Neural progenitor cell (in vitro differentiated cells): ENCODE measurements at regions not wholly inside any gene's neighbourhood (a gene's known extent, or its start where the extent isn't known, plus 50 kb on each side); places are given as distances from the start of the nearest gene placed in this dataset.

Experiments
- DNase-seq: peaks from one replicate; pipeline ENCODE4 v3.0.0-alpha.2; 2016; ENCODE audit warnings: low spot score
- H2AFZ ChIP-seq: fragments of 200-600 bp; sonication (generic); replicated peaks from 2 replicates; pipeline ENCODE4 v1.6.1; 2016; ENCODE audit warnings: antibody characterized with exemption
- H3F3A ChIP-seq: fragments of 200-600 bp; sonication (generic); 2 replicates; pipeline ENCODE4 v1.6.1; 2016; ENCODE audit warnings: antibody characterized with exemption, low read depth
- H3K27ac ChIP-seq: fragments of 200-600 bp; sonication (generic); 2 replicates; pipeline ENCODE4 v1.5.1; 2016; ENCODE audit warnings: mild to moderate bottlenecking
- H3K27me3 ChIP-seq: fragments of 200-600 bp; sonication (generic); 2 replicates; pipeline ENCODE4 v1.6.1; 2016; ENCODE audit warnings: mild to moderate bottlenecking, moderate library complexity
- H3K36me3 ChIP-seq: fragments of 200-600 bp; sonication (generic); 2 replicates; pipeline ENCODE4 v1.5.1; 2016
- H3K4me1 ChIP-seq: fragments of 200-600 bp; sonication (generic); 2 replicates; pipeline ENCODE4 v1.6.1; 2016; ENCODE audit warnings: mixed run types
- H3K4me2 ChIP-seq: fragments of 200-600 bp; sonication (generic); 2 replicates; pipeline ENCODE4 v1.6.1; 2016
- H3K4me3 ChIP-seq: fragments of 200-600 bp; sonication (generic); 2 replicates; pipeline ENCODE4 v1.5.1; 2016
- H3K79me2 ChIP-seq: fragments of 200-600 bp; sonication (generic); 2 replicates; pipeline ENCODE4 v1.6.1; 2016; ENCODE audit warnings: low read depth
- H3K9ac ChIP-seq: fragments of 200-600 bp; sonication (generic); 2 replicates; pipeline ENCODE4 v1.6.1; 2016
- H3K9me3 ChIP-seq: fragments of 200-600 bp; sonication (generic); 2 replicates; pipeline ENCODE4 v1.5.1; 2016; ENCODE audit warnings: low read depth
- H4K20me1 ChIP-seq: fragments of 200-600 bp; sonication (generic); 2 replicates; pipeline ENCODE4 v1.6.1; 2016; ENCODE audit warnings: low read depth
- H3K27ac Mint-ChIP-seq: 3 replicates; pipeline ENCODE4 v1.8.0; 2021; ENCODE audit warnings: mixed read lengths
- H3K27me3 Mint-ChIP-seq: 2 replicates; pipeline ENCODE4 v1.8.0; 2022; ENCODE audit warnings: low read depth, mild to moderate bottlenecking, inconsistent platforms, moderate library complexity, mixed read lengths; ENCODE audit not compliant: insufficient read depth
- H3K36me3 Mint-ChIP-seq: 3 replicates; pipeline ENCODE4 v1.8.0; 2021; ENCODE audit warnings: mixed read lengths
- H3K4me1 Mint-ChIP-seq: 3 replicates; pipeline ENCODE4 v1.8.0; 2021; ENCODE audit warnings: mixed read lengths
- H3K4me3 Mint-ChIP-seq: 3 replicates; pipeline ENCODE4 v1.8.0; 2021; ENCODE audit warnings: mild to moderate bottlenecking, moderate library complexity, mixed read lengths
- H3K9me3 Mint-ChIP-seq: 3 replicates; pipeline ENCODE4 v1.8.0; 2020; ENCODE audit warnings: mixed read lengths
- CTCF ChIP-seq: fragments of 200-600 bp; sonication (generic); IDR thresholded peaks from 2 replicates; pipeline ENCODE4 v1.5.1; 2017; ENCODE audit warnings: antibody characterized with exemption, mild to moderate bottlenecking
- EZH2 ChIP-seq: fragments of 200-600 bp; sonication (generic); IDR thresholded peaks from 2 replicates; pipeline ENCODE4 v1.6.1; 2017; ENCODE audit warnings: antibody characterized with exemption, mild to moderate bottlenecking, moderate library complexity
- EZH2phosphoT487 ChIP-seq: fragments of 200-600 bp; sonication (generic); IDR thresholded peaks from 2 replicates; pipeline ENCODE4 v1.6.1; 2017; ENCODE audit warnings: antibody characterized with exemption

GRCh38 chr3:177371888-177372287 is 174.6 kb upstream of the TBL1XR1 start:
- Mint-ChIP-seq H3K27me3 (peaks cover 2% of the 10 kb centered on the region), H3K27ac (no peak overlapping the region), H3K36me3 (peaks cover 2% of the 10 kb centered on the region), H3K9me3 (peaks cover 8% of the 10 kb centered on the region), H3K4me3 (no peak overlapping the region), H3K4me1 (peaks cover 21% of the 10 kb centered on the region)
- Histone ChIP-seq H3K36me3 (no peaks in the 10 kb centered on the region), H3K27me3 (no peaks in the 10 kb centered on the region), H3K9ac (no peak overlapping the region), H4K20me1 (no peaks in the 10 kb centered on the region), H3K9me3 (no peaks in the 10 kb centered on the region), H2AFZ (peak overlapping the region; percentile 70), H3K4me1 (peaks cover 6% of the 10 kb centered on the region), H3K79me2 (no peaks in the 10 kb centered on the region), H3K4me3 (no peak overlapping the region), H3K27ac (no peak overlapping the region), H3F3A (no peaks in the 10 kb centered on the region), H3K4me2 (no peak overlapping the region)
- TF ChIP-seq EZH2 (no peak), CTCF (no peak), EZH2phosphoT487 (no peak)
- DNase-seq, result no peak

- no peaks in the 10 kb centered on the region for H3K27me3 ChIP-seq
- H3K4me3 ChIP-seq, result no peak overlapping the region
- H3K79me2 ChIP-seq, result no peaks in the 10 kb centered on the region
- no peak for DNase-seq
- no peak overlapping the region for H3K9ac ChIP-seq
- H3K4me3 Mint-ChIP-seq, result no peak overlapping the region
- H3K27me3 Mint-ChIP-seq, result peaks cover 2% of the 10 kb centered on the region
- no peaks in the 10 kb centered on the region for H3K36me3 ChIP-seq
- TF ChIP-seq CTCF (no peak), EZH2phosphoT487 (no peak), EZH2 (no peak)
- H3K9me3 Mint-ChIP-seq, result peaks cover 9% of the 10 kb centered on the region
- H3F3A ChIP-seq, result no peaks in the 10 kb centered on the region
- no peak overlapping the region for H3K27ac ChIP-seq
- no peak overlapping the region for H3K27ac Mint-ChIP-seq
- H3K36me3 Mint-ChIP-seq, result peaks cover 2% of the 10 kb centered on the region
- H4K20me1 ChIP-seq, result no peaks in the 10 kb centered on the region
- H3K4me2 ChIP-seq, result no peak overlapping the region
- H3K9me3 ChIP-seq, result no peaks in the 10 kb centered on the region
- H3K4me1 Mint-ChIP-seq, result peaks cover 21% of the 10 kb centered on the region
- H3K4me1 ChIP-seq, result peaks cover 6% of the 10 kb centered on the region
- H2AFZ ChIP-seq, result no peak overlapping the region
Observed at GRCh38 chr3:177374323-177374722, 177.0 kb upstream of the TBL1XR1 start.

GRCh38 chr3:177375316-177375715 is 178.0 kb upstream of the TBL1XR1 start:
- Histone ChIP-seq H3K4me3 (no peak overlapping the region), H3K79me2 (no peaks in the 10 kb centered on the region), H2AFZ (no peak overlapping the region), H3K27ac (no peak overlapping the region), H3K4me2 (no peak overlapping the region), H4K20me1 (no peaks in the 10 kb centered on the region), H3K9me3 (no peaks in the 10 kb centered on the region), H3K4me1 (peaks cover 6% of the 10 kb centered on the region), H3K27me3 (no peaks in the 10 kb centered on the region), H3K36me3 (no peaks in the 10 kb centered on the region), H3K9ac (no peak overlapping the region), H3F3A (no peaks in the 10 kb centered on the region)
- no peak for DNase-seq
- peaks cover 9% of the 10 kb centered on the region for H3K9me3 Mint-ChIP-seq
- H3K4me1 Mint-ChIP-seq, result peaks cover 21% of the 10 kb centered on the region
- no peak overlapping the region for H3K27ac Mint-ChIP-seq
- TF ChIP-seq EZH2phosphoT487 (no peak), EZH2 (no peak), CTCF (no peak)
- H3K27me3 Mint-ChIP-seq, result peaks cover 4% of the 10 kb centered on the region
- H3K4me3 Mint-ChIP-seq, result no peak overlapping the region
- H3K36me3 Mint-ChIP-seq, result peaks cover 2% of the 10 kb centered on the region

GRCh38 chr3:177377166-177377565 is 179.9 kb upstream of the TBL1XR1 start:
- Mint-ChIP-seq H3K27ac (no peak overlapping the region), H3K4me3 (no peak overlapping the region)
- no peak overlapping the region for H3K4me2 ChIP-seq

More at GRCh38 chr3:177377166-177377565, 179.9 kb upstream of the TBL1XR1 start:
- Histone ChIP-seq H3K4me1 (peaks cover under 1% of the 10 kb centered on the region), H3K9ac (no peak overlapping the region), H3K27ac (no peak overlapping the region), H3F3A (no peaks in the 10 kb centered on the region), H3K79me2 (no peaks in the 10 kb centered on the region), H3K4me3 (no peak overlapping the region), H3K27me3 (no peaks in the 10 kb centered on the region), H2AFZ (no peak overlapping the region), H4K20me1 (no peaks in the 10 kb centered on the region), H3K9me3 (no peaks in the 10 kb centered on the region), H3K36me3 (no peaks in the 10 kb centered on the region)
- no peak for DNase-seq
- no peak for TF ChIP-seq EZH2phosphoT487
- TF ChIP-seq CTCF, result no peak
- TF ChIP-seq EZH2, result no peak
- H3K9me3 Mint-ChIP-seq, result peaks cover 14% of the 10 kb centered on the region
- H3K4me1 Mint-ChIP-seq, result peaks cover 8% of the 10 kb centered on the region
- peaks cover 4% of the 10 kb centered on the region for H3K27me3 Mint-ChIP-seq
- peaks cover 2% of the 10 kb centered on the region for H3K36me3 Mint-ChIP-seq
